Duodenal mucosa (tissue), 2 donors: ENCODE measurements at regions not wholly inside any gene's neighbourhood (a gene's known extent, or its start where the extent isn't known, plus 50 kb on each side); places are given as distances from the start of the nearest gene placed in this dataset.

Source experiments
- H3K27ac ChIP-seq: one replicate; pipeline ENCODE4 v1.7.0; 2013; ENCODE audit warnings: low read depth, low read length
- H3K27me3 ChIP-seq, 2 donors: one replicate each; pipeline ENCODE4 v1.7.0; 2013; ENCODE audit warnings: low read length in 2 of 2, control low read depth in 1 of 2; ENCODE audit not compliant: insufficient read depth in 2 of 2, control insufficient read depth in 1 of 2
- H3K36me3 ChIP-seq, 2 donors: one replicate each; pipeline ENCODE4 v1.7.0; 2013; ENCODE audit warnings: low read length in 2 of 2, control low read depth in 1 of 2; ENCODE audit not compliant: insufficient read depth in 2 of 2, control insufficient read depth in 1 of 2
- H3K4me1 ChIP-seq, 2 donors: one replicate each; pipeline ENCODE4 v1.7.0; 2013; ENCODE audit warnings: low read length in 2 of 2, control low read depth in 1 of 2; ENCODE audit not compliant: insufficient read depth in 2 of 2, control insufficient read depth in 1 of 2
- H3K4me3 ChIP-seq, 2 donors: one replicate each; pipeline ENCODE4 v1.7.0; 2013; ENCODE audit warnings: low read length in 2 of 2, low read depth in 1 of 2
- H3K9ac ChIP-seq, 2 donors: one replicate each; pipeline ENCODE4 v1.7.0; 2013; ENCODE audit warnings: low read length in 2 of 2, low read depth in 1 of 2
- H3K9me3 ChIP-seq, 2 donors: one replicate each; pipeline ENCODE4 v1.7.0; 2013; ENCODE audit warnings: low read length in 2 of 2, control low read depth in 1 of 2; ENCODE audit not compliant: control insufficient read depth in 1 of 2

DNA sequence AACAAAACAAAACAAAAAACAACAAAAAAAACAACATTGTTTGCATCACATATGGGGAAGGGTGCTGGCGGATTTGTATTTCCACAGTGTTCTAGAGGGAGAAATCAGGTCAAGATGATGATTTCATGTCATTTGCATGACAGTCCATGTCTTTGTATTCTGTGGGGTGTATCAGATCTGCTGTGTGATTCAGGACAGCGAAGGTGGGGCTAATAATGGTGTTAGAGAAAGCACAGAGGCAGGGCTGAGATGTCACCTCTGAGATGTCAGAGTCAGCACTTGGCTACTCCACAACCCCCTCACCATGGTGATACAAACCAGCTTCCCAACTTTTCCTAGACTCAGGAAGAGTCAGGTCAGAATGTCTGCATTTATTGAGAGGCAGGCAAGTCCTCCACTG lies 543.2 kb downstream of the BCL11B start:
- Histone ChIP-seq H3K4me3 (no peak overlapping the region), H3K9ac (no peak overlapping the region), H3K4me1 (no peaks in the 10 kb centered on the region), H3K9me3 (no peaks in the 10 kb centered on the region), H3K27ac (no peak overlapping the region), H3K36me3 (no peaks in the 10 kb centered on the region), H3K27me3 (no peaks in the 10 kb centered on the region)

DNA sequence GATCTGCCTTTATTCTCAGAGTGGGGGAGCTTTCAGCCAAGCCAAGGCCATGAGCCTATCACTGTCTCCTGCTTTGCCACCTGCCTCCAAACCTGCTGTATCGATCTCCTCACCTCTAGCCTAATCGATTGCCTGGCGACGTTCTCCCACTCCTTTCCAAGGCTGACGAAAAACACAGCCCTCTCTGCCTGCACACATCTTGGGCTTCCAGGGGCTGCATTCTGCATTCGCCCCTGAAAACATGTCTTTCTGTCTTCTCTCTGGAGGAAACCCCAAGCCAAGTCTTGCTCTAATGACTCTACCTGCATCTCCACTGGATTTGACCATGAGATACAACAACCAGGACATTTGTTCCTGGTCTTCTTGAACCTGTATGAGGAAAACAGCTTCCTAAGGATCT lies 540.7 kb downstream of the BCL11B start:
- no peaks in the 10 kb centered on the region for H3K36me3 ChIP-seq
- H3K27me3 ChIP-seq = no peaks in the 10 kb centered on the region
- H3K9me3 ChIP-seq = no peaks in the 10 kb centered on the region
- H3K4me1 ChIP-seq = no peaks in the 10 kb centered on the region
- no peak overlapping the region for H3K27ac ChIP-seq
- no peak overlapping the region for H3K4me3 ChIP-seq
- no peak overlapping the region for H3K9ac ChIP-seq

GRCh38 chr14:98731701-98732100 lies 540.3 kb downstream of the BCL11B start:
- H3K36me3 ChIP-seq = no peaks in the 10 kb centered on the region
- no peak overlapping the region for H3K9ac ChIP-seq
- no peaks in the 10 kb centered on the region for H3K27me3 ChIP-seq
- H3K27ac ChIP-seq = no peak overlapping the region
- H3K9me3 ChIP-seq = no peaks in the 10 kb centered on the region
- H3K4me3 ChIP-seq = no peak overlapping the region
- no peaks in the 10 kb centered on the region for H3K4me1 ChIP-seq

DNA sequence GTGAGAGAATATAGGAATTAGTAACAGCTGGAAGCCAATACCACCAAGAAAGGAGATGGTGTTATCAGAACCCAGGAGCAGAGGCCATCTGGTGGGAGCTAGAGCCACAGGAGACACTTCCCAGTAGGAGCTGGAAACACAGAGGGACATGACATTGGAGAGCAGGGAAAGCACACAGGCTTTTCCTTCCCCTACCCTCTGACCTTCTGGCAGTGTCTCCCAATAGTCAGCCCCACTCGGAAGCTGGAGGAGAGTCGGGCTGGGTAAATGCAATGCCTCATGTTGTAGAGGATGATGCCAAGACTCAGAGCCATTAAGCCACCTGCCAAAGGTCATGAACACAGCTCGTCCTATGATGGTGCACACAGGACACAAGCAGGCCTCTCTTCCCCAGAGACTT lies 538.5 kb downstream of the BCL11B start:
- Histone ChIP-seq H3K27ac (no peak overlapping the region), H3K9me3 (peaks cover 0 to 2% of the 10 kb centered on the region in 2 donors), H3K4me1 (no peaks in the 10 kb centered on the region), H3K4me3 (no peak overlapping the region), H3K9ac (no peak overlapping the region), H3K27me3 (no peaks in the 10 kb centered on the region), H3K36me3 (no peaks in the 10 kb centered on the region)

DNA sequence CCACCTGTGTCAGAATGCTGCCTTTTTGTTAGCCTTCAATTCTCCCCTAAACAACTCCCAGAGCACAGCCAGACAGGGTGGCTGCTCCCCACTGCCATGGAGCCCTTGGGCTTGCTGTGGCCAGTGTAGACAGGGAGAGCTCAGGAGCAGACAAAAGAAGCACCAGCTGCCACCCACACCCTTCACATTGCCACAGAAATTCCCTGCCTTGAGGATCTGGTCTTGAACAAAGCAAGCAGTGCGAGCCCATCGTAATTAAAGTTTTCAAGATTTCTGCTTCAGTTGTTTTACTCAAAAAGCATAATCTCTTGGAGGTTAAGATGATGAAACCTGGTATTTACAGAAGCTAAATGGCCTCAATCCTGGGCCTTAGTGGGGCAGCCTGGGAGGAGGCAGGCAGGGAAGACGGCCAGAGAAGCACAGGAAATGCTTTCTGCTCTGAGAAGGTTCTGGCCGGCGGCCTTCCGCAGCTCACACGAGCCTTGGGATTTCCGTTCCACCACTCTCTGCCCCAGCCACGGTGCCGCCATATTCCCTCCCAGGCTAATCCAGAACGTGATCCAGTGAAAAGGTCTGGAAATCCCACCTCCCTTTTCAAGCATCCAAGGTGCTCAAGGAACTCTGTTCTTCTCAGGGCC lies 535.2 kb downstream of the BCL11B start:
- H3K9me3 ChIP-seq = peaks cover 0 to 2% of the 10 kb centered on the region in 2 donors
- H3K27me3 ChIP-seq = no peaks in the 10 kb centered on the region
- H3K36me3 ChIP-seq = no peaks in the 10 kb centered on the region
- no peak overlapping the region for H3K4me3 ChIP-seq
- no peaks in the 10 kb centered on the region for H3K4me1 ChIP-seq
- no peak overlapping the region for H3K9ac ChIP-seq
- no peak overlapping the region for H3K27ac ChIP-seq

- peaks cover 0 to 2% of the 10 kb centered on the region in 2 donors for H3K9me3 ChIP-seq
These were observed 530.5 kb downstream of the BCL11B start for GRCh38 chr14:98741523-98741922.

DNA sequence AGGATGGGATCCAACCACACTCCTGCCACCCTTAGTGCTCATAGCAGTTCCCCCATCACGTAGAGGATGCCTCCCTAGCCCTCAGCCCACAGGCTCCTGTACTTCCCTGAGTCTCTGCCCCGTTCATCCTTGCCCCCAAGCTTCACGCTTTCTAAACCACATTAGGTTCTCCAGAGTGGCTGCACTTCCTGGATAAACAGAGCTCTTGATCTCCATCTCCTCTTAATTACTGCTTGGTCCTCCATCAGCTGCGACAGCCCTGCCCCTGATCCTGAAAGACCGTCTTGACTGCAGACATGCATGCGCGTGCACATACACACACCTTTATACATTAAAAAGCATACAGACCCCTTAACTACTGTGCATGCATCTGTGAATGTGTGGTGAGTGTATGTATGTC lies 530.0 kb downstream of the BCL11B start:
- no peak overlapping the region for H3K4me3 ChIP-seq
- H3K36me3 ChIP-seq = no peaks in the 10 kb centered on the region
- peaks cover 0 to 2% of the 10 kb centered on the region in 2 donors for H3K9me3 ChIP-seq
- no peaks in the 10 kb centered on the region for H3K27me3 ChIP-seq
- no peak overlapping the region for H3K9ac ChIP-seq
- H3K27ac ChIP-seq = no peak overlapping the region
- no peaks in the 10 kb centered on the region for H3K4me1 ChIP-seq

More at GRCh38 chr14:98741523-98741922, 530.5 kb downstream of the BCL11B start:
- Histone ChIP-seq H3K4me3 (no peak overlapping the region), H3K27ac (no peak overlapping the region), H3K36me3 (no peaks in the 10 kb centered on the region), H3K27me3 (no peaks in the 10 kb centered on the region), H3K4me1 (no peaks in the 10 kb centered on the region), H3K9ac (no peak overlapping the region)

- H3K27me3 ChIP-seq = no peaks in the 10 kb centered on the region
- no peaks in the 10 kb centered on the region for H3K36me3 ChIP-seq
- no peak overlapping the region for H3K4me3 ChIP-seq
- no peaks in the 10 kb centered on the region for H3K9me3 ChIP-seq
- H3K27ac ChIP-seq = no peak overlapping the region
- no peak overlapping the region for H3K9ac ChIP-seq
- no peaks in the 10 kb centered on the region for H3K4me1 ChIP-seq
These were observed 528.5 kb downstream of the BCL11B start for GRCh38 chr14:98743536-98743935.

DNA sequence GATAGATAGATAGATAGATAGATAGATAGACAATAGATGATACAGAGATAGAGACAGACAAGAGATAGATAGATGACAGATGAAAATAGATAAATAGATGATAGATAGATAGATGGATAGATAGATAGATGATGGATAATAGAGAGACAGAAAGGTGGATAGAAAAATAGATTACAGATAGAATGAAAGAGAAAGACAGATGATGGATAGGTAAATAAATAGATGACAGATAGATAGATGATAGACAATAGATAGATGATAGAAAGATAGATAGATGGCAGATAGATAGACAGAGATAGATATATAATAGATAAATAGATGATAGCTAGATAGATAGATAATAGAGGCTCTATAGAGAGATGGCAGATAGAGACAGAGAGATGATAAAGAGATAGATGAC lies 523.0 kb downstream of the BCL11B start:
- Histone ChIP-seq H3K27me3 (no peaks in the 10 kb centered on the region), H3K4me3 (no peak overlapping the region), H3K36me3 (no peaks in the 10 kb centered on the region), H3K9me3 (no peaks in the 10 kb centered on the region), H3K9ac (no peak overlapping the region), H3K27ac (no peak overlapping the region), H3K4me1 (no peaks in the 10 kb centered on the region)

- no peaks in the 10 kb centered on the region for H3K36me3 ChIP-seq
- no peaks in the 10 kb centered on the region for H3K4me1 ChIP-seq
- no peaks in the 10 kb centered on the region for H3K27me3 ChIP-seq
- no peak overlapping the region for H3K9ac ChIP-seq
- H3K27ac ChIP-seq = no peak overlapping the region
- no peaks in the 10 kb centered on the region for H3K9me3 ChIP-seq
- H3K4me3 ChIP-seq = no peak overlapping the region
These were observed 520.9 kb downstream of the BCL11B start for GRCh38 chr14:98751110-98751509.

GRCh38 chr14:98752660-98753059 lies 519.3 kb downstream of the BCL11B start:
- no peak overlapping the region for H3K27ac ChIP-seq
- no peaks in the 10 kb centered on the region for H3K9me3 ChIP-seq
- no peak overlapping the region for H3K4me3 ChIP-seq
- no peaks in the 10 kb centered on the region for H3K36me3 ChIP-seq
- H3K9ac ChIP-seq = no peak overlapping the region
- H3K27me3 ChIP-seq = no peaks in the 10 kb centered on the region
- no peaks in the 10 kb centered on the region for H3K4me1 ChIP-seq
